AG09319 (cell line): ENCODE measurements at regions not wholly inside any gene's neighbourhood (a gene's known extent, or its start where the extent isn't known, plus 50 kb on each side); places are given as distances from the start of the nearest gene placed in this dataset.
"Not testable (repeated sequence)": the region's sequence is repeated elsewhere in the genome, so short reads cannot be mapped to it uniquely, and the experiment has no call there.

Experiments
- DNase-seq: peaks from one replicate; pipeline ENCODE4 v3.0.0-alpha.2; 2010; ENCODE audit warnings: low read depth; ENCODE audit errors: extremely low read depth
- CTCF ChIP-seq: IDR thresholded peaks from 2 replicates; pipeline ENCODE4 v1.5.1; 2011; ENCODE audit warnings: low read depth, mild to moderate bottlenecking, inconsistent platforms, low read length, moderate library complexity

DNA sequence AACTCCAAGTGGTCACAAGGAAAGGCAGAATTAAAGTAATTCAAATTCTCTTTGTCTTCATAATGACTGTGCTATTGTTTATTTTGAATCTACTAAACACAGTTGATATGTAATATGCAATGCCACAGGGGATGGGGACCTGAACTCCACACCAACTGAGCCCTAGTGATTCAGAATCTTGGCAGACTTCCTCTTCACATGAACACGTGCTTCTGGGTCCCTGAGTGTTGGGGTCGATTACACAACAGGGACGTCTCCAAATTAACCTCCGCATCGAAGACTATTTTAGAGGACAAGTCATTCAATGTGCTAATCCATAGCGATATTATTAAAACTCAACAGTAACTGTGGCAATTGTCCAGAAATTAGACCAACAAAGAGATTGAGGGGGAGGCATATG lies 95.3 kb upstream of the CARD11 start:
- DNase-seq: no peak

DNA sequence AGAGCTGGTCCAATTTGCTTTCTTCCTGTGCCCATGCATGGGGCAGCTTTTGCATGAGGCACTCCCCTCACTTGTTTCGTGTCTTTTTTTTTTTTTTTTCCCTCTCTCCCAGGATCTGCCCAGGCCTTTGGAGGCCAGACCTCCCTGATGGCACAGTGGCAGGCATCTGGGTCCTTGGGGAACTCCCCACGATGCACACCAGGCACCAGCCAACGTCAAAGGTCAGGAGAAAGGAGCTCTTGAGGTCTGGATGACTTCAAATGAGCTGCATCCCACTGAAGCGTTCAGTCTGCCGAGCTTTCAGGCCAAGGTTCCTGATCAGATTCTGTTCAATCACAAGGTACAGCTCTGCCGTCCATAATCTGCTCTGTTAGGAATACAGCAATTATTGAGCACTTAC lies 97.2 kb upstream of the CARD11 start:
- no peak for DNase-seq
- TF ChIP-seq CTCF: no peak

More for the DNA sequence above, 95.3 kb upstream of the CARD11 start:
- no peak for TF ChIP-seq CTCF

DNA sequence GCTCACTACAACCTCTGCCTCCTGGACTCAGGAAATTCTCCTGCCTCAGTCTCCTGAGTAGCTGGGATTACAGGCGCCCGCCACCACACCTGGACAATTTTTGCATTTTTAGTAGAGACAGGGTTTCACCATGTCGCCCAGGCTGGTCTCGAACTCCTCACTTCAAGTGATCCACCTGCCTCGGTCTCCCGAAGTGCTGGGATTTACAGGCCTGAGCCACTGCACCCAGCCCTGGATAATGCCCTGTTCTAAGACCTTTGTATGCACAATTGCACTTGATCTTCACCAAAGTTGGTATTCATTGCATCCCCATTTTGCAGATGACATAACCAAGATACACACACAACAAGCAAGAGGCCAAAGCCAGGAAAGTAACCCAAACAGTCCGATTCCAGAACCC lies 97.7 kb upstream of the CARD11 start:
- no peak for TF ChIP-seq CTCF
- DNase-seq: no peak

GRCh38 chr7:3143869-3144775 lies 100.5 kb upstream of the CARD11 start:
- no peak for DNase-seq
- no peak for TF ChIP-seq CTCF

GRCh38 chr7:3144776-3145125 lies 101.1 kb upstream of the CARD11 start:
- DNase-seq: not testable (repeated sequence)

GRCh38 chr7:3146571-3147226 lies 103.0 kb upstream of the CARD11 start:
- no peak for DNase-seq
- no peak for TF ChIP-seq CTCF

DNA sequence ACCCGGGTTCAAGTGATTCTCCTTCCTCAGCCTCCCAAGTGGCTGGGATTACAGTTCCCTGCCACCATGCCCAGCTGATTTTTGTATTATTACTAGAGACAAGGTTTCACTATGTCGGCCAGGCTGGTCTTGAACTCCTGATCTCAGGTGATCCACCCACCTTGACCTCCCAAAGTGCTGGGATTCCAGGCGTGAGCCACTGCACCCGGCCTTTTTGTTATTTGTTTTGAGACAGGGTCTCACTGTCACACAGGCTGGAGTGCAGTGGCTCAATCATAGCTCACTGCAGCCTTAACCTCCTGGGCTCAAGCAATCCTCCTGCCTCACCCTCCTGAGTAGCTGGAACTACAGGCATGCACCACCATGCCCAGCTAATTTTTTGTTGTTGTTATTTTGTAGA lies 104.8 kb upstream of the CARD11 start:
- DNase-seq: not testable (repeated sequence)

GRCh38 chr7:3149231-3149995 lies 105.7 kb upstream of the CARD11 start:
- no peak for TF ChIP-seq CTCF

More at GRCh38 chr7:3149231-3149995, 105.7 kb upstream of the CARD11 start:
- no peak for DNase-seq
